H1 (cell line): ENCODE measurements at regions not wholly inside any gene's neighbourhood (a gene's known extent, or its start where the extent isn't known, plus 50 kb on each side); places are given as distances from the start of the nearest gene placed in this dataset.

Experiments
- CTCF ChIA-PET: fragments of 300-600 bp; sonication (Branson Sonifier 250); formaldehyde crosslinking; loops from one replicate; lab custom pipeline; 2021; ENCODE audit not compliant: partially characterized antibody; lab: Charles Lee
- POLR2A ChIA-PET: fragments of 300-600 bp; sonication (Branson Sonifier 250); formaldehyde crosslinking; loops from one replicate; lab custom pipeline; 2021; ENCODE audit warnings: inconsistent platforms; ENCODE audit not compliant: partially characterized antibody; lab: Charles Lee
- DNase-seq, 2 experiments: peaks; one replicate each; pipeline versions ENCODE4 v3.0.0 to v3.0.0-alpha.2; 2010 to 2022; ENCODE audit warnings: low spot score in 2 of 2, low read depth in 1 of 2, mixed read lengths in 1 of 2
- FAIRE-seq: peaks from 2 replicates; lab custom pipeline; 2011; peaks lifted over from hg19 to GRCh38; lab: Jason Lieb, UNC
- H2AFZ ChIP-seq: 2 replicates; pipeline ENCODE4 v1.8.1; 2012; ENCODE audit warnings: low read length, inconsistent platforms
- H2AK5ac ChIP-seq: 2 replicates; pipeline ENCODE4 v1.6.1; 2013; ENCODE audit warnings: low read depth, low read length
- H2BK120ac ChIP-seq: replicated peaks from 2 replicates; pipeline ENCODE3; 2013; ENCODE audit warnings: low read depth, low read length, inconsistent platforms
- H2BK12ac ChIP-seq: 2 replicates; pipeline ENCODE4 v1.6.1; 2013; ENCODE audit warnings: low read depth, low read length
- H2BK15ac ChIP-seq: 2 replicates; pipeline ENCODE4 v1.6.1; 2013; ENCODE audit warnings: low read length
- H2BK20ac ChIP-seq: 2 replicates; pipeline ENCODE4 v1.6.1; 2013; ENCODE audit warnings: low read length
- H2BK5ac ChIP-seq: 2 replicates; pipeline ENCODE4 v1.6.1; 2013; ENCODE audit warnings: low read depth, low read length
- H3K14ac ChIP-seq: 2 replicates; pipeline ENCODE4 v1.6.1; 2013; ENCODE audit warnings: inconsistent platforms; ENCODE audit not compliant: insufficient read length
- H3K18ac ChIP-seq: 2 replicates; pipeline ENCODE4 v1.6.1; 2013; ENCODE audit warnings: low read length; ENCODE audit errors: extremely low read depth
- H3K23ac ChIP-seq: 2 replicates; pipeline ENCODE4 v1.6.1; 2013; ENCODE audit warnings: inconsistent platforms; ENCODE audit not compliant: insufficient read length
- H3K23me2 ChIP-seq: 2 replicates; pipeline ENCODE4 v1.6.1; 2013; ENCODE audit warnings: low read depth, low read length
- H3K27ac ChIP-seq: 2 replicates; pipeline ENCODE4 v1.6.1; 2011; ENCODE audit warnings: low read depth, low read length, inconsistent platforms
- H3K27me3 ChIP-seq, 4 experiments: replicated peaks in 1 of 4; 1 replicate in 1 of 4; 2 replicates in 3 of 4; pipeline versions ENCODE4 v1.6.1 to v1.8.1; 2011 to 2013; ENCODE audit warnings: low read length in 3 of 4, mild to moderate bottlenecking in 3 of 4, inconsistent platforms in 2 of 4, mixed read lengths in 2 of 4, moderate library complexity in 1 of 4; ENCODE audit not compliant: control insufficient read depth in 3 of 4, insufficient read depth in 3 of 4; ENCODE audit errors: extremely low read depth in 1 of 4
- H3K36me3 ChIP-seq, 4 experiments: 2 replicates each; pipeline versions ENCODE4 v1.6.1 to v1.8.1; 2011 to 2013; ENCODE audit warnings: mild to moderate bottlenecking in 4 of 4, low read length in 3 of 4, moderate library complexity in 2 of 4, control low read depth in 1 of 4, inconsistent platforms in 1 of 4; ENCODE audit not compliant: insufficient read depth in 4 of 4, control insufficient read depth in 2 of 4
- H3K4ac ChIP-seq: replicated peaks from 2 replicates; pipeline ENCODE3; 2013; ENCODE audit warnings: low read length, low read depth, mixed read lengths, inconsistent platforms; ENCODE audit not compliant: insufficient read length
- H3K4me1 ChIP-seq, 4 experiments: replicated peaks in 1 of 4; 1 replicate in 1 of 4; 2 replicates in 3 of 4; pipeline versions ENCODE4 v1.6.1 to v1.8.1; 2011 to 2013; ENCODE audit warnings: low read length in 3 of 4, inconsistent platforms in 2 of 4, mixed read lengths in 1 of 4; ENCODE audit not compliant: insufficient read depth in 4 of 4, control insufficient read depth in 3 of 4
- H3K4me2 ChIP-seq, 2 experiments: 2 replicates each; pipeline versions ENCODE4 v1.6.1 to v1.8.1; 2011 to 2013; ENCODE audit warnings: low read depth in 2 of 2, low read length in 2 of 2, control low read depth in 1 of 2, inconsistent platforms in 1 of 2, mild to moderate bottlenecking in 1 of 2; ENCODE audit not compliant: insufficient read depth in 1 of 2
- H3K4me3 ChIP-seq, 4 experiments: fragments of 200-600, 300-600 bp in 1 of 4; sonication (generic), shearing (Covaris generic), sonication (Bioruptor Twin) in 1 of 4; 2 replicates each; pipeline versions ENCODE4 v1.5.1 to v1.8.1; 2011 to 2016; ENCODE audit warnings: low read length in 4 of 4, low read depth in 3 of 4, control low read depth in 2 of 4, inconsistent platforms in 2 of 4, mild to moderate bottlenecking in 2 of 4, mixed read lengths in 1 of 4, moderate library complexity in 1 of 4; ENCODE audit not compliant: insufficient read depth in 2 of 4; ENCODE audit errors: extremely low read depth in 1 of 4
- H3K56ac ChIP-seq: replicated peaks from 2 replicates; pipeline ENCODE3; 2013; ENCODE audit warnings: low read depth, mild to moderate bottlenecking, mixed read lengths, low read length, inconsistent platforms; ENCODE audit not compliant: insufficient read length
- H3K79me1 ChIP-seq: 2 replicates; pipeline ENCODE4 v1.6.1; 2013; ENCODE audit warnings: low read depth, low read length, control low read depth
- H3K79me2 ChIP-seq, 2 experiments: 2 replicates each; pipeline versions ENCODE4 v1.6.1 to v1.8.1; 2012 to 2013; ENCODE audit warnings: low read length in 2 of 2, mild to moderate bottlenecking in 2 of 2, inconsistent platforms in 1 of 2; ENCODE audit not compliant: insufficient read depth in 2 of 2, control insufficient read depth in 1 of 2
- H3K9ac ChIP-seq, 4 experiments: replicated peaks in 1 of 4; 1 replicate in 1 of 4; 2 replicates in 3 of 4; pipeline versions ENCODE4 v1.6.1 to v1.8.1; 2011 to 2013; ENCODE audit warnings: low read depth in 3 of 4, low read length in 3 of 4, control low read depth in 2 of 4, mild to moderate bottlenecking in 2 of 4, moderate library complexity in 2 of 4, inconsistent platforms in 1 of 4; ENCODE audit errors: extremely low read depth in 1 of 4
- H3K9me3 ChIP-seq, 2 experiments: 2 replicates each; pipeline versions ENCODE4 v1.6.1 to v1.8.1; 2012 to 2013; ENCODE audit warnings: mild to moderate bottlenecking in 2 of 2, moderate library complexity in 2 of 2, control low read depth in 1 of 2, inconsistent platforms in 1 of 2, low read depth in 1 of 2, low read length in 1 of 2, mixed read lengths in 1 of 2; ENCODE audit not compliant: insufficient read depth in 2 of 2
- H4K20me1 ChIP-seq, 2 experiments: replicated peaks in 1 of 2; 2 replicates each; pipeline versions ENCODE3 to v1.8.1; 2011 to 2013; ENCODE audit warnings: inconsistent platforms in 2 of 2, low read length in 2 of 2, mild to moderate bottlenecking in 1 of 2; ENCODE audit not compliant: insufficient read depth in 2 of 2, control insufficient read depth in 1 of 2
- H4K5ac ChIP-seq: 2 replicates; pipeline ENCODE4 v1.6.1; 2013; ENCODE audit warnings: low read length, low read depth, mixed read lengths, inconsistent platforms; ENCODE audit not compliant: insufficient read length
- H4K8ac ChIP-seq: 2 replicates; pipeline ENCODE4 v1.8.0; 2013; ENCODE audit warnings: mild to moderate bottlenecking, moderate library complexity, low read length, inconsistent platforms; ENCODE audit not compliant: insufficient read depth; ENCODE audit errors: extremely low read depth
- H4K91ac ChIP-seq: replicated peaks from 2 replicates; pipeline ENCODE3; 2013; ENCODE audit warnings: low read length, mixed read lengths, inconsistent platforms; ENCODE audit not compliant: insufficient read length
- CREB1 ChIP-seq: IDR thresholded peaks from 2 replicates; pipeline ENCODE4 v1.6.1; 2012; ENCODE audit warnings: inconsistent platforms
- HDAC2 ChIP-seq, 2 experiments: fragments of 300-600 bp in 1 of 2; sonication (generic) in 1 of 2; IDR thresholded peaks; 2 replicates each; pipeline ENCODE4 v1.6.1; 2011 to 2012; ENCODE audit warnings: low read depth in 2 of 2, low read length in 2 of 2, mild to moderate bottlenecking in 2 of 2, moderate library complexity in 2 of 2, borderline replicate concordance in 1 of 2, inconsistent platforms in 1 of 2
- KDM1A ChIP-seq: fragments of 200-600, 300-600 bp; sonication (generic); IDR thresholded peaks from 2 replicates; pipeline ENCODE4 v1.7.1; 2016; ENCODE audit warnings: mild to moderate bottlenecking, low read length, borderline replicate concordance
- MAFK ChIP-seq: IDR thresholded peaks from 2 replicates; pipeline ENCODE4 v1.6.1; 2012; ENCODE audit warnings: low read depth, mild to moderate bottlenecking, improper control_type of control experiment, low read length
- TAF7 ChIP-seq: optimal IDR thresholded peaks from 2 replicates; pipeline ENCODE3; 2011; ENCODE audit warnings: low read depth, mild to moderate bottlenecking, inconsistent platforms, low read length, moderate library complexity, borderline replicate concordance
- WGBS, 2 experiments: shearing (Covaris generic) in 1 of 2; methylation state at CpG; one replicate each; pipeline versions ENCODE4 v1.1.6 to v1.1.7; 2013 to 2015; ENCODE audit warnings: low lambda C conversion rate in 2 of 2, mixed read lengths in 2 of 2, inconsistent platforms in 1 of 2, low coverage in 1 of 2, missing lambda C conversion rate in 1 of 2; ENCODE audit not compliant: insufficient replicate concordance in 2 of 2, insufficient coverage in 1 of 2, insufficient read length in 1 of 2; ENCODE audit errors: extremely low coverage in 1 of 2, missing lambda C conversion rate in 1 of 2; 5-methylcytosine and 5-hydroxymethylcytosine counted together

DNA sequence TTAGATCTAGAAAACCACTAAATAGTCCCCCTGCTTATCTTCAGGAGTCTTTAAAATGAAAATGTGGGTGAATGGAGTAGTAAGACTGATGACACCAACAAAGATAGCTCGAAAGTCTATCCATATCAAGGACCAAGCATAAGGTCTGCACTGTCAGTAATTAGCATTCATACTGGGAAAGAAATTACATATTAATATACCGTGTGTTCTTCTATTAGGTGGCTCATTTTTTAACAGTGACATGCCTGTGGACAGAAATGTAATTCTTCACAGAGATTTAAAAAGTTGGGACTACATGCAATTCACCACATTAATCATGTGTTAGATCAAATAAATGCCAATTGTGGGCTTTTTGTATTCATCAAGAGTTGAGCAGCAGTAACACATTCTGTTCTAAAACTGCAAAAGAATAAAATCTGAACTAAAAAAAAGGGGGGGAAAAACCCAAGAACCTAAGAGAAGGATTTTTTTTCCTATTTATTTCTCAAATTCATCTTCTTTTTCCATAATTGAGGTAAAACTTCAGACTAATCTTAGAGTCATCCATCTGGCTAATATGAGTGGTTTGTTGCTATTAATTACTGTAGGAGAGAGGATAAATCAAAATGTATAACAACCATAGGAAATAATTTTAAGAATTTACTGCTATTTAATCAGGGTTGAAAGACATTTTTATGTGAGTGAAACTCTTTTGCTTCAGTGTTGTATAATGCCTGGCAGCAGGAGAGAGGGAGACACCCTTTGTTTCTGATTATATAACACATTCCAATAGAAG, 386.7 kb upstream of the IGFBP7 start:
- no peaks in the 10 kb centered on the region for H3K79me2 ChIP-seq
- H2BK20ac ChIP-seq: no peak overlapping the region
- no peak overlapping the region for H3K18ac ChIP-seq
- DNase-seq: no peak
- H2AK5ac ChIP-seq: no peak overlapping the region
- no peak overlapping the region for H3K4me3 ChIP-seq
- FAIRE-seq: no peak
- no peak overlapping the region for H4K8ac ChIP-seq
- WGBS, 2 experiments: 46% methylated on average over 2 of the region's 2 CpGs; no CpG with 5 or more reads in 1 of the 2 experiments
- H3K27ac ChIP-seq: no peak overlapping the region
- H2AFZ ChIP-seq: no peak overlapping the region
- POLR2A ChIA-PET: no interaction called here
- no peak overlapping the region for H2BK12ac ChIP-seq
- H4K20me1 ChIP-seq: no peaks in the 10 kb centered on the region
- TF ChIP-seq MAFK: no peak
- no peak for TF ChIP-seq TAF7
- TF ChIP-seq CREB1: no peak
- TF ChIP-seq KDM1A: no peak
- no peak for TF ChIP-seq HDAC2 (IDR thresholded peaks at IDR 0.05; ENCODE audit: borderline replicate concordance in 1 of 2, low read depth in 2 of 2, low read length in 2 of 2)
- H3K4me1 ChIP-seq: no peaks in the 10 kb centered on the region
- no peak overlapping the region for H2BK5ac ChIP-seq
- no peak overlapping the region for H3K4ac ChIP-seq
- H3K9ac ChIP-seq: no peak overlapping the region
- H2BK15ac ChIP-seq: no peak overlapping the region
- H3K36me3 ChIP-seq: no peaks in the 10 kb centered on the region
- CTCF ChIA-PET: interaction anchor here (1.2 kb wide), 1 partner anchor 24 kb away, joined by 3 read pairs; no protein-coding TSS in a partner anchor
- H3K14ac ChIP-seq: no peak overlapping the region
- H3K9me3 ChIP-seq: no peaks in the 10 kb centered on the region
- H4K91ac ChIP-seq: no peak overlapping the region
- H3K23me2 ChIP-seq: no peaks in the 10 kb centered on the region
- H3K4me2 ChIP-seq: no peak overlapping the region
- no peak overlapping the region for H4K5ac ChIP-seq
- H3K56ac ChIP-seq: no peak overlapping the region
- no peak overlapping the region for H3K23ac ChIP-seq
- H3K27me3 ChIP-seq: no peaks in the 10 kb centered on the region
- H3K79me1 ChIP-seq: no peaks in the 10 kb centered on the region
- no peak overlapping the region for H2BK120ac ChIP-seq
